ENCODE measurements at regions not wholly inside any gene's neighbourhood (a gene's known extent, or its start where the extent isn't known, plus 50 kb on each side); places are given as distances from the start of the nearest gene placed in this dataset.

- TF ChIP-seq TCF7L2 (IDR thresholded peaks at IDR 0.05; ENCODE audit: low read depth, low read length), result no peak
- TF ChIP-seq POLR2AphosphoS5 (IDR thresholded peaks at IDR 0.05; ENCODE audit: low read depth, low read length), result no peak
- TF ChIP-seq SIN3A (IDR thresholded peaks at IDR 0.05; ENCODE audit: borderline replicate concordance, insufficient read depth, low read depth, low read length), result no peak
- TF ChIP-seq REST (IDR thresholded peaks at IDR 0.05; ENCODE audit: insufficient read depth in 1 of 2, low read depth in 2 of 2, low read length in 1 of 2), result no peak
- no peak for TF ChIP-seq CTCF (IDR thresholded peaks at IDR 0.05)
- Histone ChIP-seq H3K27ac (ENCODE audit: low read length) (no peak overlapping the region), H3K36me3 (ENCODE audit: control insufficient read depth, insufficient read depth, low read length) (no peaks in the 10 kb centered on the region), H3K4me3 (ENCODE audit: low read depth in 2 of 2, low read length in 2 of 2) (no peak overlapping the region), H3K9me3 (ENCODE audit: control insufficient read depth, insufficient read depth, low read depth, low read length) (no peaks in the 10 kb centered on the region), H3K4me1 (ENCODE audit: control insufficient read depth, insufficient read depth, low read length) (no peaks in the 10 kb centered on the region), H3K27me3 (ENCODE audit: control insufficient read depth, insufficient read depth, low read length) (no peaks in the 10 kb centered on the region)
- intact Hi-C loops (cut with micrococcal nuclease; ENCODE audit: unreplicated experiment) (no loop called here), in situ Hi-C loops (cut with HindIII; ENCODE audit: low pct_unique_long_range_greater_than_20kb, low sequenced_read_pairs) (no loop called here)
- ChIA-PET POLR2A (no interaction called here), CTCF (no interaction called here)
- DNase-seq (ENCODE audit: low read depth, low spot score) (no peak), ATAC-seq (no peak)
- BruUV-seq (replicated peaks), result no TSS peak
These were observed 208.5 kb downstream of the MAF start for GRCh38 chr16:79392081-79392480.

- no TSS peak for BruUV-seq (replicated peaks)
- POLR2A ChIA-PET, result no interaction called here
- Histone ChIP-seq H3K4me3 (ENCODE audit: low read depth in 2 of 2, low read length in 2 of 2) (no peak overlapping the region), H3K9me3 (ENCODE audit: control insufficient read depth, insufficient read depth, low read depth, low read length) (no peaks in the 10 kb centered on the region), H3K4me1 (ENCODE audit: control insufficient read depth, insufficient read depth, low read length) (no peaks in the 10 kb centered on the region), H3K36me3 (ENCODE audit: control insufficient read depth, insufficient read depth, low read length) (no peaks in the 10 kb centered on the region), H3K27ac (ENCODE audit: low read length) (no peak overlapping the region), H3K27me3 (ENCODE audit: control insufficient read depth, insufficient read depth, low read length) (no peaks in the 10 kb centered on the region)
- DNase-seq (ENCODE audit: low read depth, low spot score), result no peak
- intact Hi-C loops (cut with micrococcal nuclease; ENCODE audit: unreplicated experiment) (no loop called here), in situ Hi-C loops (cut with HindIII; ENCODE audit: low pct_unique_long_range_greater_than_20kb, low sequenced_read_pairs) (no loop called here)
- CTCF ChIA-PET, result no interaction called here
- ATAC-seq, result no peak
- TF ChIP-seq TCF7L2 (IDR thresholded peaks at IDR 0.05; ENCODE audit: low read depth, low read length) (no peak), POLR2AphosphoS5 (IDR thresholded peaks at IDR 0.05; ENCODE audit: low read depth, low read length) (no peak), REST (IDR thresholded peaks at IDR 0.05; ENCODE audit: insufficient read depth in 1 of 2, low read depth in 2 of 2, low read length in 1 of 2) (no peak), CTCF (IDR thresholded peaks at IDR 0.05) (no peak), SIN3A (IDR thresholded peaks at IDR 0.05; ENCODE audit: borderline replicate concordance, insufficient read depth, low read depth, low read length) (no peak)
These were observed 209.1 kb downstream of the MAF start for GRCh38 chr16:79391395-79391794.
